ENCODE measurements at regions not wholly inside any gene's neighbourhood (a gene's known extent, or its start where the extent isn't known, plus 50 kb on each side); places are given as distances from the start of the nearest gene placed in this dataset.

DNA sequence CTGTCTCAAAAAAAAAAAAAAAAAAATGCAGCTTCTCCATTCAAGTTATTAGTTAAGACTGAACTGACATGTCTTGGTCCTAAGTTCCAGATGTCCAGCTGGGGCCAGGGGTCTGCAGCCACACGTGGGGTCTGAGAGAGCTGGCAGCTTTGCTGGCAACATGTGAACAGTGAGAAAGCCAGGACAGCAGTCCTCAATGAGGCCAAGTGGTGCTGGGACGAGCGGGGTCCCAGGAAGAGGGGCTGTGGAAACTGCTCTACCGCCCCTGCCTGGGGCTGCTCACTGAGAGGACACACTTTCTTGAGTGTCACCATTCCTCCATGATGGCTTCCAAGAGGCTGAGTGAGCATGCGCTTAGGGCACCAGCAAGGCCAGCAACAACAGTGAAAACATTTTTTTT, 100.7 kb upstream of the TAF1B start:
- no peak for ATAC-seq
- DNase-seq (ENCODE audit: low spot score): no peak
- Mint-ChIP-seq H3K27me3 (ENCODE audit: low read depth) (no peaks in the 10 kb centered on the region; the same call in 1 of the 2 replicates), H3K9me3 (peaks cover 11% of the 10 kb centered on the region), H3K27ac (no peak overlapping the region), H3K36me3 (peaks cover 10% of the 10 kb centered on the region; the same call in 1 of the 2 replicates), H3K4me1 (0 out of 2 replicates have a peak, but pooled peaks cover 3% of the 10 kb centered on the region), H3K4me3 (no peak overlapping the region)
- ChIA-PET POLR2A (no interaction called here), CTCF (no interaction called here)
- TF ChIP-seq FOXK1 (CRISPR knock-in tag; IDR thresholded peaks at IDR 0.05) (no peak), ATF1 (CRISPR knock-in tag; IDR thresholded peaks at IDR 0.05) (no peak), EMX1 (CRISPR knock-in tag; IDR thresholded peaks at IDR 0.05) (no peak), NR2C2 (CRISPR knock-in tag; IDR thresholded peaks at IDR 0.05) (no peak), PRRX2 (CRISPR knock-in tag; IDR thresholded peaks at IDR 0.05) (no peak), JAZF1 (CRISPR knock-in tag; IDR thresholded peaks at IDR 0.05) (no peak), KAT7 (CRISPR knock-in tag; IDR thresholded peaks at IDR 0.05; ENCODE audit: borderline replicate concordance) (no peak), ZNF232 (CRISPR knock-in tag; IDR thresholded peaks at IDR 0.05) (no peak), TEAD4 (CRISPR knock-in tag; IDR thresholded peaks at IDR 0.05) (no peak), SOX15 (CRISPR knock-in tag; IDR thresholded peaks at IDR 0.05) (no peak), ZNF263 (CRISPR knock-in tag; IDR thresholded peaks at IDR 0.05; ENCODE audit: low read depth) (no peak), FOXP4 (CRISPR knock-in tag; IDR thresholded peaks at IDR 0.05) (no peak)
- TF ChIP-seq, protein P1, sequence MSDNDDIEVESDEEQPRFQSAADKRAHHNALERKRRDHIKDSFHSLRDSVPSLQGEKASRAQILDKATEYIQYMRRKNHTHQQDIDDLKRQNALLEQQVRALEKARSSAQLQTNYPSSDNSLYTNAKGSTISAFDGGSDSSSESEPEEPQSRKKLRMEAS (CRISPR knock-in tag; IDR thresholded peaks at IDR 0.05): no peak
- TF ChIP-seq, protein P2, sequence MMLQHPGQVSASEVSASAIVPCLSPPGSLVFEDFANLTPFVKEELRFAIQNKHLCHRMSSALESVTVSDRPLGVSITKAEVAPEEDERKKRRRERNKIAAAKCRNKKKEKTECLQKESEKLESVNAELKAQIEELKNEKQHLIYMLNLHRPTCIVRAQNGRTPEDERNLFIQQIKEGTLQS (CRISPR knock-in tag; conservative IDR thresholded peaks at IDR 0.05): no peak
- TF ChIP-seq, protein P3, sequence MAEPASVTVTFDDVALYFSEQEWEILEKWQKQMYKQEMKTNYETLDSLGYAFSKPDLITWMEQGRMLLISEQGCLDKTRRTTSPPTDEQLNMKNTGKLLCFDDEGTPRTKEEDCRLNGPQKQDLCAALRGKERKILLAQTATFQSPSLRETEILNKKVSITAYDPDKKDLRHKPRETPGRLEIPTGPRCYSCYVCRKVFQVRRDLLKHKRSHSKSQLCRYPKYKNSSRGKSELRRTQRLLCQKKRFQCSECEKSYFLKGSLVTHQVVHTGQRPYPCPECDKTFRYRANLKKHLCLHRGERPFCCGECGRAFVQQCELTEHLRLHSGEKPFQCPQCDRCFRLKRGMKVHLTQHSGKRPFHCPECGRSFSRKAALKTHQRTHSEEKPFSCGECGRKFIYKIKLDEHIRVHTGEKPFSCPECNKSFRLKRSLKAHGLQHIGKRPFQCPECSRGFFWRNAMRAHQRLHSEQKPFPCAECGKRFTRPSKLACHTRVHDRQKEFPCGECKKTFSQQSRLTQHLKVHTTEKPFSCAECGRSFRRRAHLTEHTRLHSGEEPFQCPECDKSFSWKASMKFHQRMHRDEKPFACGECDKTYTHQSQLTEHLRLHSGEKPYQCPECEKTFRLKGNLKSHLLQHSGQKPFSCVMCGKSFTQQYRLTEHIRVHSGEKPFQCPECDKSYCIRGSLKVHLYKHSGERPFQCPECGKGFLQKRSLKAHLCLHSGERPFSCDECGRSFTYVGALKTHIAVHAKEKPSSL (CRISPR knock-in tag; conservative IDR thresholded peaks at IDR 0.05): no peak

DNA sequence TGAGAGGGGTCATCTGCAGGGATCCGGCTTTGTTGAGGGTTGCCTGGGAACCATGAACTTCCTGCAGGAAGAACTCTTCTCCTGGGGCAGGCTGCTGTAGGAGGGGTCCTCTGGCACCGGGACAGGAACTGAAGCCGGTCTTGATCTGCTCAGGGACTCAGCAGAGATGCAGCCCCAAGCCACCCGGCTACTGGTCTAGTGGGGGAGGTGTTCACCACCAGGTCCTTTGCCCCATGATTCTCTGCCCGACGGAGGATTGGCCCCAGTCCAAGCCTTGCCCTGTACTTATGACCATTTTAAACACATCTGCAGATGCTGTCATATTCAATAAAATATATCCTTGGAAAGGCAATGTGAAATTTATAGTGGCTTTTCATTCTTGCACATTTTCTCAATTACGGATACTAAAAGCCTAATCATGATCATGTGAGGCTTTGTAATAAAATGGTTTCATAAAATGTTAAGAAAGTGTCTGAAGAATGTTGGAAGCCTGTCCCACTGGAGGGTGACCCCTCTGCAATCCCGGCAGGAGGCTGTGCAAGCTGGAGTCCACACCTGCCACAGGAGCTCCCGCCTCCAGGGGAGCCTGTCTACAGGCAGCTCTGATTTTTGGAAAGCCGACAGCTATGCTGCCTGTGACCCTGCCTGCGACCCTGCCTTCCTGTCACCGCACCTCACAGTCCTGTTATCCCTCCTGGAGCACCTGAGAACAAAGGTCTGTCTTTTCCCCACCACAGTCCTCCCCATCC, 98.8 kb upstream of the TAF1B start:
- H3K4me1 Mint-ChIP-seq: 0 out of 2 replicates have a peak, but pooled peaks cover 3% of the 10 kb centered on the region
- DNase-seq (ENCODE audit: low spot score) (no peak), ATAC-seq (no peak)
- H3K36me3 Mint-ChIP-seq: no peaks in the 10 kb centered on the region
- no peak overlapping the region for H3K4me3 Mint-ChIP-seq
- no peak overlapping the region for H3K27ac Mint-ChIP-seq
- POLR2A ChIA-PET: no interaction called here
- CTCF ChIA-PET: interaction anchor here (0.7 to 1.7 kb wide), 5 partner anchors 11 to 240 kb away, joined by 3 to 8 read pairs (median 3); no protein-coding TSS in a partner anchor
- H3K9me3 Mint-ChIP-seq: no peaks in the 10 kb centered on the region
- H3K27me3 Mint-ChIP-seq (ENCODE audit: low read depth): no peaks in the 10 kb centered on the region; the same call in 1 of the 2 replicates
- TF ChIP-seq RORB (CRISPR knock-in tag; IDR thresholded peaks at IDR 0.05) (no peak), IRF1 (CRISPR knock-in tag; IDR thresholded peaks at IDR 0.05) (no peak), EMX1 (CRISPR knock-in tag; IDR thresholded peaks at IDR 0.05) (no peak), MYBL2 (CRISPR knock-in tag; IDR thresholded peaks at IDR 0.05) (no peak), NFYB (CRISPR knock-in tag; conservative IDR thresholded peaks at IDR 0.05; ENCODE audit: low read depth) (no peak), ZNF416 (CRISPR knock-in tag; IDR thresholded peaks at IDR 0.05) (no peak), ERG (CRISPR knock-in tag; IDR thresholded peaks at IDR 0.05) (no peak), SMAD3 (CRISPR knock-in tag; IDR thresholded peaks at IDR 0.05; ENCODE audit: borderline replicate concordance) (no peak), E2F1 (CRISPR knock-in tag; IDR thresholded peaks at IDR 0.05) (no peak), MXD4 (CRISPR knock-in tag; IDR thresholded peaks at IDR 0.05; ENCODE audit: borderline replicate concordance) (no peak)
- TF ChIP-seq, protein P4, sequence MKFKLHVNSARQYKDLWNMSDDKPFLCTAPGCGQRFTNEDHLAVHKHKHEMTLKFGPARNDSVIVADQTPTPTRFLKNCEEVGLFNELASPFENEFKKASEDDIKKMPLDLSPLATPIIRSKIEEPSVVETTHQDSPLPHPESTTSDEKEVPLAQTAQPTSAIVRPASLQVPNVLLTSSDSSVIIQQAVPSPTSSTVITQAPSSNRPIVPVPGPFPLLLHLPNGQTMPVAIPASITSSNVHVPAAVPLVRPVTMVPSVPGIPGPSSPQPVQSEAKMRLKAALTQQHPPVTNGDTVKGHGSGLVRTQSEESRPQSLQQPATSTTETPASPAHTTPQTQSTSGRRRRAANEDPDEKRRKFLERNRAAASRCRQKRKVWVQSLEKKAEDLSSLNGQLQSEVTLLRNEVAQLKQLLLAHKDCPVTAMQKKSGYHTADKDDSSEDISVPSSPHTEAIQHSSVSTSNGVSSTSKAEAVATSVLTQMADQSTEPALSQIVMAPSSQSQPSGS (CRISPR knock-in tag; IDR thresholded peaks at IDR 0.05; ENCODE audit: borderline replicate concordance, low read depth): no peak

All from WTC11 (cell line).